ENCODE measurements at regions not wholly inside any gene's neighbourhood (a gene's known extent, or its start where the extent isn't known, plus 50 kb on each side); places are given as distances from the start of the nearest gene placed in this dataset.

DNA sequence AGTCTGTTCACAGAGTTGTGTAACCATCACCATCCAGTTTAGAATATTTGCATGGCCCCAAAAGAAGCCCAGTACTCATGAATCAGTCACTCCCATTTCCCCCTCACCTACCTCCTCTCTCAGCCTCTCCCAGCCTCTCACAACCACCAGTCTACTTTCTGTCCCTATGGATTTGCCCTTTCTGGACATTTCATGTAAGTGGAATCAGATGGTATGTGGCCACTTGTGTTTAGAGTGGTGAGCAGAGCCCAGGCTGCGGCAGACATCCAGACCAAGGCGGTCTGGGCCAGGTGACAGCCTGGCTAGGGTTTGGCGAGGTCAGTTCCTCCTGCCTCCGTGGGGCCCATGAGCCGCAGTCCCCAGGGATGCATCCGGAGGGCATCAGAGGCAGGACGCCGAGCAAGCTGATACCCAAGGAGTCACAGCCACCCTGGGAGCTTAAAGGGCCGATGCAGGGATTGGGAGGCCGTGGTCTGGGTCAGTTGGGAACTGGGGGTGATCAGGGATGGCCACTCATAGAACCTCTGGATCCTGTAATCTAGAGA lies 53.3 kb upstream of the CLDN5 start (continued):
- TF ChIP-seq, protein P1, sequence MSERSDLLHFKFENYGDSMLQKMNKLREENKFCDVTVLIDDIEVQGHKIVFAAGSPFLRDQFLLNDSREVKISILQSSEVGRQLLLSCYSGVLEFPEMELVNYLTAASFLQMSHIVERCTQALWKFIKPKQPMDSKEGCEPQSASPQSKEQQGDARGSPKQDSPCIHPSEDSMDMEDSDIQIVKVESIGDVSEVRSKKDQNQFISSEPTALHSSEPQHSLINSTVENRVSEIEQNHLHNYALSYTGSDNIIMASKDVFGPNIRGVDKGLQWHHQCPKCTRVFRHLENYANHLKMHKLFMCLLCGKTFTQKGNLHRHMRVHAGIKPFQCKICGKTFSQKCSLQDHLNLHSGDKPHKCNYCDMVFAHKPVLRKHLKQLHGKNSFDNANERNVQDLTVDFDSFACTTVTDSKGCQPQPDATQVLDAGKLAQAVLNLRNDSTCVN (CRISPR knock-in tag; IDR thresholded peaks at IDR 0.05), result 0 out of 2 replicates have a peak, but pooled peaks have one; percentile 55
- TF ChIP-seq CEBPB (tag; IDR thresholded peaks at IDR 0.05), result 0 out of 2 replicates have a peak, but pooled peaks have one; percentile 47
- 0 out of 2 replicates have a peak, but pooled peaks have one; percentile 66 for TF ChIP-seq ELF4 (CRISPR knock-in tag; IDR thresholded peaks at IDR 0.05)
- TF ChIP-seq USF2 (CRISPR knock-in tag; IDR thresholded peaks at IDR 0.05), result peak; percentile 27; the same call in 1 of the 2 replicates
- TF ChIP-seq TCF15 (CRISPR knock-in tag; IDR thresholded peaks at IDR 0.05), result 0 out of 2 replicates have a peak, but pooled peaks have one; percentile 16
- no peak for TF ChIP-seq SLC30A9 (CRISPR knock-in tag; IDR thresholded peaks at IDR 0.05)
- TF ChIP-seq, protein P2, sequence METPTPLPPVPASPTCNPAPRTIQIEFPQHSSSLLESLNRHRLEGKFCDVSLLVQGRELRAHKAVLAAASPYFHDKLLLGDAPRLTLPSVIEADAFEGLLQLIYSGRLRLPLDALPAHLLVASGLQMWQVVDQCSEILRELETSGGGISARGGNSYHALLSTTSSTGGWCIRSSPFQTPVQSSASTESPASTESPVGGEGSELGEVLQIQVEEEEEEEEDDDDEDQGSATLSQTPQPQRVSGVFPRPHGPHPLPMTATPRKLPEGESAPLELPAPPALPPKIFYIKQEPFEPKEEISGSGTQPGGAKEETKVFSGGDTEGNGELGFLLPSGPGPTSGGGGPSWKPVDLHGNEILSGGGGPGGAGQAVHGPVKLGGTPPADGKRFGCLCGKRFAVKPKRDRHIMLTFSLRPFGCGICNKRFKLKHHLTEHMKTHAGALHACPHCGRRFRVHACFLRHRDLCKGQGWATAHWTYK (CRISPR knock-in tag; IDR thresholded peaks at IDR 0.05), result 0 out of 2 replicates have a peak, but pooled peaks have one; percentile 17
- TF ChIP-seq NR2C1 (IDR thresholded peaks at IDR 0.05), result no peak
- TF ChIP-seq NR2C1 (tag; IDR thresholded peaks at IDR 0.05), result no peak
- TF ChIP-seq PRMT5 (CRISPR knock-in tag; IDR thresholded peaks at IDR 0.05), result no peak
- 0 out of 2 replicates have a peak, but pooled peaks have one; percentile 10 for TF ChIP-seq NR1H2 (CRISPR knock-in tag; IDR thresholded peaks at IDR 0.05)
- TF ChIP-seq, protein P3, sequence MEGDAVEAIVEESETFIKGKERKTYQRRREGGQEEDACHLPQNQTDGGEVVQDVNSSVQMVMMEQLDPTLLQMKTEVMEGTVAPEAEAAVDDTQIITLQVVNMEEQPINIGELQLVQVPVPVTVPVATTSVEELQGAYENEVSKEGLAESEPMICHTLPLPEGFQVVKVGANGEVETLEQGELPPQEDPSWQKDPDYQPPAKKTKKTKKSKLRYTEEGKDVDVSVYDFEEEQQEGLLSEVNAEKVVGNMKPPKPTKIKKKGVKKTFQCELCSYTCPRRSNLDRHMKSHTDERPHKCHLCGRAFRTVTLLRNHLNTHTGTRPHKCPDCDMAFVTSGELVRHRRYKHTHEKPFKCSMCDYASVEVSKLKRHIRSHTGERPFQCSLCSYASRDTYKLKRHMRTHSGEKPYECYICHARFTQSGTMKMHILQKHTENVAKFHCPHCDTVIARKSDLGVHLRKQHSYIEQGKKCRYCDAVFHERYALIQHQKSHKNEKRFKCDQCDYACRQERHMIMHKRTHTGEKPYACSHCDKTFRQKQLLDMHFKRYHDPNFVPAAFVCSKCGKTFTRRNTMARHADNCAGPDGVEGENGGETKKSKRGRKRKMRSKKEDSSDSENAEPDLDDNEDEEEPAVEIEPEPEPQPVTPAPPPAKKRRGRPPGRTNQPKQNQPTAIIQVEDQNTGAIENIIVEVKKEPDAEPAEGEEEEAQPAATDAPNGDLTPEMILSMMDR (IDR thresholded peaks at IDR 0.05 in 2 of 3, conservative IDR thresholded peaks at IDR 0.05 in 1 of 3; ENCODE audit: insufficient read depth in 2 of 3, low read depth in 1 of 3, low read length in 3 of 3), result peak in 1 of 3 experiments; percentile 18; a peak in 1 of 6 replicates
- TF ChIP-seq ZBTB11 (CRISPR knock-in tag; IDR thresholded peaks at IDR 0.05), result 0 out of 6 replicates have a peak, but pooled peaks of 1 of the 3 experiments have one; percentile 8
- TF ChIP-seq CBX3 (IDR thresholded peaks at IDR 0.05; ENCODE audit: borderline replicate concordance in 1 of 2, low read length in 2 of 2), result peak in 1 of 2 experiments; percentile 77; a peak in 1 of 3 replicates
- TF ChIP-seq PHF8 (IDR thresholded peaks at IDR 0.05; ENCODE audit: borderline replicate concordance, low read length), result peak; percentile 20; the same call in 1 of the 2 replicates
- TF ChIP-seq KDM5B (IDR thresholded peaks at IDR 0.05; ENCODE audit: insufficient replicate concordance, low read depth, low read length), result peak; percentile 19
- 0 out of 2 replicates have a peak, but pooled peaks have one; percentile 16 for TF ChIP-seq ZNF830 (CRISPR knock-in tag; IDR thresholded peaks at IDR 0.05)
